ENCODE measurements at regions not wholly inside any gene's neighbourhood (a gene's known extent, or its start where the extent isn't known, plus 50 kb on each side); places are given as distances from the start of the nearest gene placed in this dataset.

- Histone ChIP-seq H3K27ac (ENCODE audit: low read length) (no peak overlapping the region), H3K9me3 (ENCODE audit: low read length) (peaks cover 8% of the 10 kb centered on the region), H3K27me3 (ENCODE audit: low read length) (no peaks in the 10 kb centered on the region), H3K36me3 (ENCODE audit: insufficient read depth, low read length) (no peaks in the 10 kb centered on the region), H3K9ac (ENCODE audit: low read length) (no peak overlapping the region), H3K9me2 (replicated peaks; ENCODE audit: insufficient read depth, low read length) (no peaks in the 10 kb centered on the region), H4K20me1 (ENCODE audit: insufficient read depth, low read depth, low read length) (no peaks in the 10 kb centered on the region), H2AFZ (ENCODE audit: low read length) (no peak overlapping the region), H3K4me2 (ENCODE audit: low read depth, low read length, poor library complexity, severe bottlenecking) (no peak overlapping the region), H3K79me2 (ENCODE audit: low read length) (no peaks in the 10 kb centered on the region), H3K4me1 (ENCODE audit: low read length) (no peaks in the 10 kb centered on the region), H3K4me3 (ENCODE audit: low read length) (no peak overlapping the region)
- DNase-seq = no peak
These were observed 117.0 kb upstream of the NFIA start for GRCh38 chr1:60965280-60965854.

GRCh38 chr1:60963167-60963940 is 119.0 kb upstream of the NFIA start:
- Histone ChIP-seq H3K9ac (ENCODE audit: low read length) (no peak overlapping the region), H3K4me2 (ENCODE audit: low read depth, low read length, poor library complexity, severe bottlenecking) (no peak overlapping the region), H4K20me1 (ENCODE audit: insufficient read depth, low read depth, low read length) (no peaks in the 10 kb centered on the region), H2AFZ (ENCODE audit: low read length) (no peak overlapping the region), H3K27me3 (ENCODE audit: low read length) (no peaks in the 10 kb centered on the region), H3K4me3 (ENCODE audit: low read length) (no peak overlapping the region), H3K4me1 (ENCODE audit: low read length) (no peaks in the 10 kb centered on the region), H3K9me3 (ENCODE audit: low read length) (peaks cover 8% of the 10 kb centered on the region), H3K36me3 (ENCODE audit: insufficient read depth, low read length) (no peaks in the 10 kb centered on the region), H3K27ac (ENCODE audit: low read length) (no peak overlapping the region), H3K9me2 (replicated peaks; ENCODE audit: insufficient read depth, low read length) (no peaks in the 10 kb centered on the region), H3K79me2 (ENCODE audit: low read length) (no peaks in the 10 kb centered on the region)
- no peak for DNase-seq

- peaks cover 8% of the 10 kb centered on the region for H3K9me3 ChIP-seq (ENCODE audit: low read length)
- H3K4me2 ChIP-seq (ENCODE audit: low read depth, low read length, poor library complexity, severe bottlenecking) = no peak overlapping the region
- H3K27me3 ChIP-seq (ENCODE audit: low read length) = no peaks in the 10 kb centered on the region
- H4K20me1 ChIP-seq (ENCODE audit: insufficient read depth, low read depth, low read length) = no peaks in the 10 kb centered on the region
- no peaks in the 10 kb centered on the region for H3K36me3 ChIP-seq (ENCODE audit: insufficient read depth, low read length)
- DNase-seq = no peak
- H3K4me3 ChIP-seq (ENCODE audit: low read length) = no peak overlapping the region
- H3K79me2 ChIP-seq (ENCODE audit: low read length) = no peaks in the 10 kb centered on the region
- H2AFZ ChIP-seq (ENCODE audit: low read length) = no peak overlapping the region
- no peak overlapping the region for H3K27ac ChIP-seq (ENCODE audit: low read length)
- H3K4me1 ChIP-seq (ENCODE audit: low read length) = no peaks in the 10 kb centered on the region
- no peaks in the 10 kb centered on the region for H3K9me2 ChIP-seq (replicated peaks; ENCODE audit: insufficient read depth, low read length)
- H3K9ac ChIP-seq (ENCODE audit: low read length) = no peak overlapping the region
These were observed 121.4 kb upstream of the NFIA start for GRCh38 chr1:60960891-60961461.

GRCh38 chr1:60959701-60960100 is 122.7 kb upstream of the NFIA start:
- no peaks in the 10 kb centered on the region for H3K36me3 ChIP-seq (ENCODE audit: insufficient read depth, low read length)
- H3K27ac ChIP-seq (ENCODE audit: low read length) = no peak overlapping the region
- H3K79me2 ChIP-seq (ENCODE audit: low read length) = no peaks in the 10 kb centered on the region
- H3K4me1 ChIP-seq (ENCODE audit: low read length) = no peaks in the 10 kb centered on the region
- no peaks in the 10 kb centered on the region for H4K20me1 ChIP-seq (ENCODE audit: insufficient read depth, low read depth, low read length)
- no peak overlapping the region for H3K9ac ChIP-seq (ENCODE audit: low read length)
- no peak overlapping the region for H3K4me3 ChIP-seq (ENCODE audit: low read length)
- H3K9me3 ChIP-seq (ENCODE audit: low read length) = no peaks in the 10 kb centered on the region
- no peak overlapping the region for H2AFZ ChIP-seq (ENCODE audit: low read length)
- no peaks in the 10 kb centered on the region for H3K9me2 ChIP-seq (replicated peaks; ENCODE audit: insufficient read depth, low read length)
- H3K27me3 ChIP-seq (ENCODE audit: low read length) = no peaks in the 10 kb centered on the region
- no peak overlapping the region for H3K4me2 ChIP-seq (ENCODE audit: low read depth, low read length, poor library complexity, severe bottlenecking)
- DNase-seq = no peak

- H3K27ac ChIP-seq (ENCODE audit: low read length) = no peak overlapping the region
- no peak overlapping the region for H3K9ac ChIP-seq (ENCODE audit: low read length)
- H3K9me3 ChIP-seq (ENCODE audit: low read length) = no peaks in the 10 kb centered on the region
- DNase-seq = no peak
- no peak overlapping the region for H3K4me3 ChIP-seq (ENCODE audit: low read length)
- no peaks in the 10 kb centered on the region for H3K27me3 ChIP-seq (ENCODE audit: low read length)
- H3K36me3 ChIP-seq (ENCODE audit: insufficient read depth, low read length) = no peaks in the 10 kb centered on the region
- no peak overlapping the region for H3K4me2 ChIP-seq (ENCODE audit: low read depth, low read length, poor library complexity, severe bottlenecking)
- H4K20me1 ChIP-seq (ENCODE audit: insufficient read depth, low read depth, low read length) = no peaks in the 10 kb centered on the region
- H3K79me2 ChIP-seq (ENCODE audit: low read length) = no peaks in the 10 kb centered on the region
- H3K9me2 ChIP-seq (replicated peaks; ENCODE audit: insufficient read depth, low read length) = no peaks in the 10 kb centered on the region
- H2AFZ ChIP-seq (ENCODE audit: low read length) = no peak overlapping the region
- H3K4me1 ChIP-seq (ENCODE audit: low read length) = no peaks in the 10 kb centered on the region
These were observed 124.4 kb upstream of the NFIA start for GRCh38 chr1:60958001-60958400.

- Histone ChIP-seq H4K20me1 (ENCODE audit: insufficient read depth, low read depth, low read length) (no peaks in the 10 kb centered on the region), H3K4me2 (ENCODE audit: low read depth, low read length, poor library complexity, severe bottlenecking) (no peak overlapping the region), H3K27ac (ENCODE audit: low read length) (no peak overlapping the region), H3K4me3 (ENCODE audit: low read length) (no peak overlapping the region), H3K9me2 (replicated peaks; ENCODE audit: insufficient read depth, low read length) (no peaks in the 10 kb centered on the region), H3K9me3 (ENCODE audit: low read length) (no peaks in the 10 kb centered on the region), H3K79me2 (ENCODE audit: low read length) (no peaks in the 10 kb centered on the region), H3K27me3 (ENCODE audit: low read length) (no peaks in the 10 kb centered on the region), H3K4me1 (ENCODE audit: low read length) (no peaks in the 10 kb centered on the region), H3K36me3 (ENCODE audit: insufficient read depth, low read length) (no peaks in the 10 kb centered on the region), H3K9ac (ENCODE audit: low read length) (no peak overlapping the region), H2AFZ (ENCODE audit: low read length) (no peak overlapping the region)
- DNase-seq = no peak
These were observed 125.8 kb upstream of the NFIA start for GRCh38 chr1:60956520-60956919.

- Histone ChIP-seq H3K9ac (ENCODE audit: low read length) (no peak overlapping the region), H3K4me2 (ENCODE audit: low read depth, low read length, poor library complexity, severe bottlenecking) (no peak overlapping the region), H3K79me2 (ENCODE audit: low read length) (no peaks in the 10 kb centered on the region), H3K4me3 (ENCODE audit: low read length) (no peak overlapping the region), H3K4me1 (ENCODE audit: low read length) (no peaks in the 10 kb centered on the region), H3K9me3 (ENCODE audit: low read length) (no peaks in the 10 kb centered on the region), H2AFZ (ENCODE audit: low read length) (no peak overlapping the region), H3K27me3 (ENCODE audit: low read length) (no peaks in the 10 kb centered on the region), H4K20me1 (ENCODE audit: insufficient read depth, low read depth, low read length) (no peaks in the 10 kb centered on the region), H3K27ac (ENCODE audit: low read length) (no peak overlapping the region), H3K9me2 (replicated peaks; ENCODE audit: insufficient read depth, low read length) (no peaks in the 10 kb centered on the region), H3K36me3 (ENCODE audit: insufficient read depth, low read length) (no peaks in the 10 kb centered on the region)
- DNase-seq = no peak
These were observed 129.7 kb upstream of the NFIA start for GRCh38 chr1:60952612-60953111.

- Histone ChIP-seq H2AFZ (ENCODE audit: low read length) (no peak overlapping the region), H3K4me3 (ENCODE audit: low read length) (no peak overlapping the region), H3K9ac (ENCODE audit: low read length) (no peak overlapping the region), H3K4me1 (ENCODE audit: low read length) (no peaks in the 10 kb centered on the region), H3K27me3 (ENCODE audit: low read length) (no peaks in the 10 kb centered on the region), H3K9me2 (replicated peaks; ENCODE audit: insufficient read depth, low read length) (no peaks in the 10 kb centered on the region), H3K79me2 (ENCODE audit: low read length) (no peaks in the 10 kb centered on the region), H3K4me2 (ENCODE audit: low read depth, low read length, poor library complexity, severe bottlenecking) (no peak overlapping the region), H3K36me3 (ENCODE audit: insufficient read depth, low read length) (no peaks in the 10 kb centered on the region), H4K20me1 (ENCODE audit: insufficient read depth, low read depth, low read length) (no peaks in the 10 kb centered on the region), H3K9me3 (ENCODE audit: low read length) (no peaks in the 10 kb centered on the region), H3K27ac (ENCODE audit: low read length) (no peak overlapping the region)
- no peak for DNase-seq
These were observed 131.9 kb upstream of the NFIA start for GRCh38 chr1:60950224-60951063.

Data from Karpas-422 (cell line).